HG02571 (cell line): ENCODE measurements at regions not wholly inside any gene's neighbourhood (a gene's known extent, or its start where the extent isn't known, plus 50 kb on each side); places are given as distances from the start of the nearest gene placed in this dataset.
"Not testable (repeated sequence)": the region's sequence is repeated elsewhere in the genome, so short reads cannot be mapped to it uniquely, and the experiment has no call there.

Experiments used
- ATAC-seq: cut with Tn5 transposase; IDR thresholded peaks from one replicate; pipeline ENCODE4 v1.9.1; 2021; ENCODE audit warnings: mild to moderate bottlenecking, moderate library complexity; ENCODE audit not compliant: unreplicated experiment

DNA sequence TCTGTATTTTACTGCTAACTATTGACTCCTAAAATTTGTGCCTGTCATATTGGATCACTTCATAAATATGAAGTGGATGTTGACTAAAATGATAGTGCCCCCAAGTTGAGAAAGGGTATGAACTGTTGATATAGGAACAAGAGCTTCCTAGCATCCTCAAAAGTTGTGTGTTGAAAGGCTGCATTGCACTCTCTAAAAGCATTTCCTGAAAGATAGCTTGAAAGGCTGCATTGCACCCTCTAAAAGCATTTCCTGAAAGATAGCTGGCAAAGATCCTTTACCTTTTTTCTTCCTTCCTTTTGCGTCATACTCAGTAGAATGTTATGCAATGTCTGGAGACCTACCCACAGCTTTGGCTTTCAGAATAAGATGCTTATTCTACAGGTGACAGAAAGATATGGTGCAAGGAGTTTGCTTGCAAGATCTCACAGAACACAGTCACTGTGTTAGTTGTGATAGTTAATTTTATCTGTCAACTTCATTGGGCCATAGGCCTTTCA lies 274.6 kb upstream of the GALNTL6 start:
- ATAC-seq: no peak

DNA sequence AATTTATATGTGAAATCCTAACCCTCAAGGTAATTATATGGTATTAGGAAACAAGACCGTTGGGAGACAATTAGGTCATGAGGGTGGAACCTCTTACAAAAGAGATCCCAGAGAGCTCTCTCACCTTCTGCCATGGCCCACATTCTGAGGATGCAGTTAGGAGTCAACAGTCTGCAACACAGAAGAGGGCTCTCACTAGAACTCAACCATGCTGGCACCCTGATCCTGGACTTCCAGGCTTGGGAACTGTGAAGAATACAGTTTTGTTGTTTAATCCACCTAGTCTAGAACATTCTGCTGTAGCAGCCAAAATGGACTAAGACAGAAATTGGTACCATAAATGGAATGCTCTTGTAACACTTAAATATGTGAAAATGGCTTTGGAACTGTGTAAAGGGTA lies 278.8 kb upstream of the GALNTL6 start:
- ATAC-seq: no peak

DNA sequence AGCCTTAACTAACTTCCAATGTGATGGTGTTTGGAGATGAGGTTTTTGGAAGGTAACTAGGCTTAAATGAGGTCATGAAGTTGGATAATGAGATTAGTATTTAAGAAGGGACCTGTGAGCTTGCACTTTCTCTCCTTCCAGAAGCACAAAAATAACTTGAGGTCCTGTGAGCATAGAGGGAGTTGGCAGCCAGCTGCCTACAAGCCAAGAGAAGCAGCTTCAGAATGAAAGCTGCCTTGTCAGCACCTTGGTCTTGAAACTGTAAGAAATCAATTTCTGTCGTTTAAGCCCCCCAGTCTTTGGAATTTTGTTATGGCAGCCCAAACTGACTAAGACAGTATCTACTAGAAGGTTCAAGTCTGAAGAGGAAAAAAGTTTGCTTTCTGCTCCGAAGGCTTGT lies 280.2 kb upstream of the GALNTL6 start:
- ATAC-seq: no peak

DNA sequence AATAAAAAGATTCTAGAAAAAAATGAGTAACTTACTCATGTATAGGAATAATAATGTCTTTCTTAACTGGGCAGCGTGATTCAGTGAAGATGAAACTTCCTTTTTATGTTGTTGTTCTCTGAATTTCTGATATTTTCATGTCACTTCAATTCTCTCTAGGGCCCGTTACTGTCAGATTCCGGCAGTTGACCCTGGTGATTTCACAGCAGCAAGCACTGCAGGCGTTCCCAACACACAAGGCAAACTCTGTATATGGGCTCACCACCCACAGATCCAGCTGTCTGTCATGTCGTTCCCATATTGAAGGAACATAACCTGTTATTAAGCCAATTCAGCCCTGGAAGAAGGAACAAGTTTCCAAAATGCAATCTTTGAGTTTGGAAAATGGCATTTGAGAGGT lies 288.3 kb upstream of the GALNTL6 start:
- no peak for ATAC-seq

DNA sequence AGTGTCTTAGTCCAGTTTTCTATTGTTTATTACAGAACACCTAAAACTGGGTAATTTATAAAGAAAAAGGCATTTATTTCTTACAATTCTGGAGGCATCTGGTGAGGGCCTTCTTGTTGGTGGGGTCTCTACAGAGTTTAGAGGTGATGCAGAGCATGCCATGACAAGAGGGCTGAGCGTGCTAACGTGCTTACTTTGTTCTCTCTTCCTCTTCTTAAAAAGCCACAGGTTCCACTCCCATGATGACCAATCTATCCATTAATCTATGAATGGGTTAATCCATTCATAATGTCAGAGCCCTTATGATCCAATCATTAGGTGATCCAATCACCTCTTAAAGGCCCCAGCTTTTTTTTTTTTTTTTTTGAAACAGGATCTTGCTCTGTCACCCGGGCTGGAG lies 291.5 kb upstream of the GALNTL6 start:
- no peak for ATAC-seq

DNA sequence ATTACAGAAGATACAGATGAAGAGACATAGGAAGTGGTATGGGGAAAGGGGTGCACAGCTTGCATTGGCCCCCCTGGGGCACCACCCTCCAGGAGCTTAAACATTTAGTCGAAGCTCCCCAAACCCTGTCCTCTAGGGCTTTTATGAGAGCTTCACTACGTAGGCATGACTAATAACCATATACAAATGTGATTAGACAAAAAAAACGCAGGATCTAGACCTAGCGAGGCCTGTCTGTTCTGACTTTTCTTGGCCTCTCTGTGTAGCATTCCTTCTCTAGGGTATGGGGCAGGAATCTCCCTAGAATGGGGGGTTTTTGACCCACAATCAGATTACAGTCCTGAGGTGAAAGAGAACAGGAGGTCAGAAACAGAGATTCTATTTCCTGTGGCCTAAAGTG lies 293.7 kb upstream of the GALNTL6 start:
- no peak for ATAC-seq

DNA sequence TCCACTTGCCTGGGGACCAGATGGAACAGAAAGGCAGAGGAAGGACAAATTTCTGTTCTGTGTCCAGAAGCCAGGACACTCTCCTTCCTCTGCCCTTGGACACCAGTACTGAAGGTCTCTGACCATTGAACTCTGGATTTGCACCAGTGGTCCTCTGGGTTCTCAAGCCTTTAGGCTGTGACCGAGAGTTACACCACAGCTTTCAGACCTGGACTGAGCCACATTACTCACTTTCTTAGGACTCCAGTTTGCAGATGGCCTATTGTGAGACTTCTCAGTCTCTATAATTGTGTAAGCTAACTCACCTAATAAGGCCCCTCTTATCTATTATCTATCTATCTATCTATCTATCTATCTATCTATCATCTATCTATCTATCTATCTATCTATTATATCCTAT lies 295.3 kb upstream of the GALNTL6 start:
- ATAC-seq: no peak

DNA sequence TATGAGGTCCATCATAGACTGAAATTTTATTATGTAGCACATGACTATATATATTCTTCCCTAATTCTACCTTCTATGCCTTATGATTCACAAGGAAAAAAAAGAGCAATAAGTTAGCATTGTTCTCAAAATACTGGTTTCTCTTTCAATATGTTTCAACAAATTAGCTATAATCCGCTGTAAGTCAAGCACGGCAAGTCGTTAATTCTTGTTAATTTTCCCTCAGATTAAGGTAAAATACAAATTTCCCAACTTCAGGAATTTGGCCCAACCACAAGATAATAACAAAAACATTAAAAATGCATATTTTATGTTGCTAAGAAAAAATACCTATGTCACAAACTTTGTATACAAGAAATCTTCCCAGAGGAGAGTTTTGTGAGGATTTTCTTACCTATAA lies 296.5 kb upstream of the GALNTL6 start:
- no peak for ATAC-seq

DNA sequence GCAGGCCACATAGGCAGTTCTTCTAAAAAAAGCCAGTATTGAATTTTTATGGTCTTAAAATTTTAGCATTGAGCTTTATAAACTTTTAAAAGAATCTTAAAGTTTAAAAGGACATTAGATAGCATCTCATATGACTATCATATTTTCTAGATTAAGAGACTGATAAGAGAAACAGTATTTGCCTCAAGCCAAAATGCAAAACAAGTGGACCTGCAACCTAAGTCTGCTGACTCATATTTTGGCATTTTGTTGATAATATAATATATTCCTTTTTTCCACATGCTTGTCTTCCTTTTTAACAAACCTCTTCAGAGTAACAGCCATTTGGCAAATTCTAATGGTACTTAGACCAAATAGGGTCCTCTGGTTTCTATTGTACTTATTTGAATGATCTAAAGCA lies 328.5 kb upstream of the GALNTL6 start:
- no peak for ATAC-seq

DNA sequence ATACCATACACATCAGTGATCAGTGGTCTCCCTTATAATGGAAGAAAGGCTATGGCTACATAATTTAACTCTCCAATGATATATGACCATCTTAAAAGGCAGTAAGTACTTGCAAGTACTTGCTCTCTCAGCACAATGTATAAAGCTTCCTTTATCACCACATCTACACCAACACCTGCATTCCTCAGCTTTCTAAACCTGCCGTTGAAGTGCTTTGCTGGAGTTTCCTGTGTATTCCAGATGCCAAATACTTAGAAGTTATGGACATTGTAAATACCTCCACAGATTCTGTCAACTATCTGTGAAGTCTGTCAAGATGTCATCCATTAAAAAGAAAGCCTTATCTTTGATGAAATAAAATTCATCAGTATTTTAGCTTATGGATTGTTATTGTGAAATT lies 335.0 kb upstream of the GALNTL6 start:
- ATAC-seq: no peak

DNA sequence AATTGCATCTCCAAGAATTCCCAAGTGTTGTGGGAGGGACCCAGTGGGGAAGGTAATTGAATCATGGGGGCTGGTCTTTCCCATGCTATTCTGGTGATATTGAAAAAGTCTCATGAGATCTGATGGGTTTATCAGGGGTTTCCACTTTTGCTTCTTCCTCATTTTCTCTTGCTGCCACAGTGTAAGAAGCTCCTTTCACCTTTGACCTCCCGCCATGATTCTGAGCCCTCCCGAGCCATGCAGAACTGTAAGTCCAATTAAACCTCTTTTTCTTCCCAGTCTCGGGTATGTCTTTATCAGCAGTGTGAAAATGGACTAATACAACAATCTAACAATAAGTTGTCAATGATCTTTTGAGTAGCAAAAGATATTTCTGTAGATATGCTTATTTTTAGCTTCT lies 338.1 kb upstream of the GALNTL6 start:
- not testable (repeated sequence) for ATAC-seq

DNA sequence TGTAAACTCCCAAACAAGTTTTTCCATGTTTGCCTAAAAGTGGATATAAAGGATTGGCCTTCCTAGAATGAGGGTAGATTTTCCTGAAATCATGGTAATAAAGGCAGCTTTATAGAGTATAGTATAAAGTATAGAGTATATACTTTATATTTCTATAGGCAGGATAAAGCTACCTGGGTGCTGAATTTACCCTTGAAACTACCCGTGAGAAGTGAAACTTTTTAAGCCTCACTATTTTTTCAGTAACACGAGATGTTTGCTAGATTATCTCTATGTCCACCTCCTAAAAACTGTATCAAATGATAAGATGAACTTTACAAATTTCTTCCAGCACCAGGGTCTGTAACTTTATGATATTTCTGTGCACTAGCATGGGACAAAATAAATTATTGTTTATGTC lies 340.0 kb upstream of the GALNTL6 start:
- no peak for ATAC-seq

DNA sequence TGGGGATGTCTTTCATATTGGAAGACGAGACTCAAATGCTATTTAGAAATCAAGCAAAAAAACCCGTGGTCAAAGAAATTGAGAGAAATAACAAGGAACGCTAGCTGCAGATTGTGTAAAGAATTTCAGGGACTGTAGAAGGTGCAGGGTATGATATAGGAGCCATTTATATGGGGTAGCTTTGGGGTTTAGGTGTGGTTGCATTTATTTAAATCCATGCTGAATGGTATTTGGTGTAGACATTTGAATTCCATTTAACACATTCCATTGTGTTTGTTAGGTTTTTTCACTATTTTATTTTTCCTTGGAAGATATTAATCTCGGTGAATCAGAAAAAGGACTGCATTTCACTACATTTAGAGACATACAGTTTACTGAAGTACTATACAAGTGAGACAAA lies 341.0 kb upstream of the GALNTL6 start:
- ATAC-seq: no peak

DNA sequence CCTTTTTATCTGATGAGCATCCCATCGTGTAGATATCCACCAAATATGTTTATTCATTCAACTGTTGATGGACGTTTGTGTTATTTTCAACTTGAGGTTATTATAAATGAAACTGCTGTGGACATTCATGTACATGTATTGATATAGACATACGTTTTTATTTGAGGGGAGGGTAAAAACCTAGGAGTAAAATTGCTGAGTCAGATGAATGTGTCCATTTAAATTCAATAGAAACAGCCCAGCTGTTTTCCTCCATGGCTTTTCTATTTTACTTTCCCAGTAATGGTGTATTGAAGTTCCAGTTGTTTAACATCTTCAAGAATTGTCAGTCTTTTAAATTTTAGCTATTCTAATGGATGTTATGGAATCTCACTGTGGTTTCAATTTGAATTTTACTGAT lies 348.7 kb upstream of the GALNTL6 start:
- ATAC-seq: no peak

DNA sequence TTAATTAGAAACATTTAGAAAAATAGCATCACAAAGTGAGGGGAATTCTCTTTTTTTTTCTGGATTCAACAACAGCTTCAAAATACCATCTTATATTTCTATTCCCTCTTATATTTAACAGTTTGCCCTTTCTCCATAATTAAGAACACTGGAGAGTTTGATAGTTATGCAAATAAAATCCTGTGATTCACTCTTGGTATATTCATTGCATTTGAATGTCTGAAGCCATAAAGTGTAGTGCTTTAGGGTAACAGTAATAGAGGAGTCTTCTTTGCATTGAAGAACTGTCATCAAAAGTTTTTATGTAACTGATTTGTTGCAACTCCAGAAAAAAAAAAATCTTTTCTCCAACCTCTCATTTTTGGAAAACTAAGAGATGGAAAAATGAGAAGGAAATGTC lies 352.0 kb upstream of the GALNTL6 start:
- no peak for ATAC-seq

DNA sequence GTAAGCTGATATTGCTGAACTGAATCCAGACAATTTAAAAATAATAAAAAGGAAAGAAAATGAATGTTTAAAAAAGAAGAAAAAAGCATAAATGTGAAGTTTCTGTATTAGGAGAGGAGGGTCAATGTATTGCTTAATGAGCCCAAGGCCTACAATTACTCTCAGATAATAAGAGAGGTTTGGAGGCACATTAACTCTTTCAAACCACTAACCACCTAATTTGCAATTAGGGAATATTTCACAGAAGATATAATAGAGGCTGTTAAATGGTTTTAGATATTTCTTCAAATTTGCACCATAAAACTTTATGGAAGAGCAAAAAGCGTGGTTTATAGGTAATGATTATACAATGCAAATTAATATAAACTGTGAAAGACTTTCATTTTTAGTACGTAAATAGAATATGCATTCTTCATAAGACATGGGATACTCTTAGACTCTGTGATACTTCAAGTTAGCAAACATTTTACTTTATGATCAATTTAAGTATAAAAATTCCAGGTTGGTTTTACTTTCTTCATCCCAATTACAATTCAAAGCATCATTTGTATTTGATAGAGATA lies 364.2 kb upstream of the GALNTL6 start:
- no peak for ATAC-seq

DNA sequence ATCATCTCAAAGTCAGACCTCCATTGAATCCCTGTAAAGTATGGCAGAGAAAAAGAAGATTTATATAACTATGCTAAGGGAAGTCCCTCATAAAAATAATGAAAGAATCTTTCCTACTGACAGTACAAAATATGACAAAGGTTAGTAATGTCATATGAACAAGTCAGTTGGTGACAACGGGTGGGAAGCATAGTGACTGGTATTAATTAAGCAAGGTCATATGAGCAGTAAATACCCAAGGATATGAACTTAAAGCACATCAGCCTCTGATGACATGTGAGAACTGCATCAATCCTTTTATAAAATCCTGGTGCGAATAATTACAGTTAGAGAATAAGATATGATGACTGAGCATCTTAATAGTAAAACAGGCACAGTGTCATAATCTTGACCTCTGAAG lies 364.8 kb upstream of the GALNTL6 start:
- no peak for ATAC-seq

DNA sequence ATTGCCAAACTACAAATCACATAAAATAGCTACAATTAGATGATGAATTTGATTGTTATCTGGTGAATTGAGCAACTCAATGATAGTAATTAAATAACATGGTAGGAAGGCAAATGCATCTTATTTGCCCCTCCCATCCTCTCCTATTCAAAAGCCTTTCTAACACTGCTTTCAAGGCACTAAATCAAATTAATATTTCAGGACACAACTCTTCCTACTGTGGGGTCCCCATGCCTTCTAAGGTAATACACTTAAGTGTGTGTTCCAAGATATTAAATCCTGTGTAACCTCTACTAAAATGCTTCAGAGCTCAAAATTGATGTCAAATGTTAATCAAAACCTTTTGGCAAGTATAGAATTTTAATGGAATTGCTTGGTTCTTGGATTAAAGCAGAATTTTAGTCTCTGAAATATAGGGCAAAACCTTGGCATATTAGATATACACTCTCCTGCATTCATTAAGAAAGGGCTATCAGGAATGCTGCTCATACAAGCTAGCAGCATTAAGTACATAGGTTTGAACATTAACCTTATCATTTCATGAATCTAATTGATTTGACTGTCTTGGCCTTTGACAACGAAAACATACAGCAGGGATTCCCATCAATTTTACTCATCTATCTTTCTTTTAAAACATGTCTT lies 371.8 kb upstream of the GALNTL6 start:
- no peak for ATAC-seq

DNA sequence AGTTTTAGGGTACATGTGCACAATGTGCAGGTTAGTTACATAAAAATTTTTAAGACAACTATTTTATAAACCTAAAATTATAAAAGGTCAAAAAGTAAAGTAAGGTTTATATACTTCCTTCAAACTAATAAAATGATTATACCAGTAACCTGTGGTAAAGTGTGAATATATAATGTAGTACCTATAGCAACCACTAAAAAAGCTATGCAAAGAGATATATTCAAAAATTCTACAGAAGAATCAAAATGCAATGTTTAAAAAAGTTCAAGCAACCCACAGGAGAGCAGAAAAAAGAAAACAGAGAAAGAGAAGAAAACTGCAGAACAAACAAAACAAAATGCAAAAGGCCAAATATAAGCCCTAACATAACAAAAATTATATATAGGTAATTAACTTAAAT lies 379.5 kb upstream of the GALNTL6 start:
- ATAC-seq: no peak

DNA sequence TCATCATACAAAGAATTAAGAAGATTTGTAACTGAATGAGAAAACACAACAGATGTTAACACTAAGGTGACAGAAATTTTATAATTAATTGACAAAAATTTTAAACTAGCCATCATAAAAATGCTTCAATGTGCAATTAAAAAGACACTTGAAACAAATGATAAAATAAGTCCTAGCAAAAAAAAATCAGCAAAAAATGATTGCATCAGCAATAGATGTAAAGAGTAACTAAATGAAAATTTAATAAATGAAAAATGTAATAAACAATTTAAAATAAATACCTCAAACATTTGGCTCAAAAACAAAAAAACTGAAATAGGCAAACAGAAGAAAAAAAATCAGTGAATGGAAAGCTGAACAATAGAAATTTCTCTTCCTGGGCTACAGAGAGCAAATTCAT lies 380.7 kb upstream of the GALNTL6 start:
- ATAC-seq: no peak

DNA sequence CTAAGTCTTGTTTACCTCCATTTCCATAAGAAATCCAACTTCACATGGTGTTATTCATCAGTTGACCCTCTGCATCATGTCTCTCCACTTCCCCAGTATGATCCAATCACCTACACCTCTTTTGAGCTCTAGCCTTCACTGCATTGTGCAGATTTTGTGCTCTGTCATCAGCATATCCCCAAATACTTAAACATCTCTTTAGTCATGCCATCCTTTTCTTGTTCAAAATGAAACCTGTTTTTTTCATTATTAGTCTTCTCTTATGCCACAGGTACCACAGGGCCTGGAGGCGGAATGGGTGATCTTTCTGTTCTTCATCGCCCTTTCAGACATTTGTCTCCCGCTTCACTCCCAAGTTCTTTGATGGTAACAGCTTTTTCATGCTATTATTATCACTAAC lies 382.7 kb upstream of the GALNTL6 start:
- ATAC-seq: peak; percentile 53

DNA sequence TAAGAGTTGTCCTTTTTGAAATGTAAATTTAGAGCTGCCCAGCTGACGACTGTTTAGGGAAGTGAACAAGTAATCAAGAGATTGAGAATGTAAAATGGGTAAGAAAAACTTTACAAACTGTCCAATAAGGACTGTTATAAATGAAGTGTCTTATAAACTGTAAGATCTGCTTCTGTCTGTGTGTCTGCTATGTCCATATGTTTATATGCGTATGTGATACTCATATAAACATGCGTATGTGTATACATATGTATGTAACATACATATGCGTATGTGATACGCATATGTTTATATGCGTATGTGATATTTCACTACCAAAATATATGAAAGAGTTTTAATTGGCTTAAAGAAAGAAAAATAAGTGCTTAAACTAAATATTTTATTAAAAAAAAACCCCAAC lies 416.0 kb upstream of the GALNTL6 start:
- ATAC-seq: no peak

DNA sequence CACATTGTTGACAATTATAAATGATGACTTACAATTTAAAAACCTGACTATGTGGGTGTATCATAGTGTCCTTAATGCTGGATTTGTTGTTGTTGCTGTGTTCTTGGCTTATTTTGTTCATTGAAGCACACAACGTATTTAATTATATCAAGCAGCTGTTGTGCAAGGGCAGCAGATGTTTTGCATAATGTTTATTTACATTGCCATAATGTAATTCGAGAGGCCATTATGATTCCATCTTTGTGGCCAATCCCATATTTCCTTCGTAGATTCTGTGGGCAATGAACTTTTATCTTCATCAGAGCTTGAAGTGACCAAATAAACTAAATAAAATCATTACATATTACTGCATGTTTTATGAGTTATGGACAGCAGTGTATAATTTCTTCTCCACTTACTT lies 422.6 kb upstream of the GALNTL6 start:
- ATAC-seq: no peak
